Right atrium auricular region (tissue), 2 donors: ENCODE measurements at regions not wholly inside any gene's neighbourhood (a gene's known extent, or its start where the extent isn't known, plus 50 kb on each side); places are given as distances from the start of the nearest gene placed in this dataset.

Experiments used
- DNase-seq: peaks from one replicate; pipeline ENCODE4 v3.0.0-alpha.2; 2019; ENCODE audit warnings: low spot score
- H3K27ac ChIP-seq, 2 donors: fragments of 200-600 bp; sonication (generic); 1 replicate in 1 of 2; 2 replicates in 1 of 2; pipeline ENCODE4 v1.5.1; 2016 to 2019
- H3K27me3 ChIP-seq, 2 donors: fragments of 200-600 bp; sonication (generic); one replicate each; pipeline versions ENCODE4 v1.5.1 to v1.6.0; 2017 to 2019
- H3K36me3 ChIP-seq: fragments of 200-600 bp; sonication (generic); one replicate; pipeline ENCODE4 v1.5.1; 2016
- H3K4me1 ChIP-seq, 2 donors: fragments of 200-600 bp; sonication (generic); one replicate each; pipeline versions ENCODE4 v1.5.1 to v1.6.0; 2017 to 2019
- H3K4me3 ChIP-seq, 2 donors: fragments of 200-600 bp; sonication (generic); 1 replicate in 1 of 2; 2 replicates in 1 of 2; pipeline ENCODE4 v1.5.1; 2017 to 2019; ENCODE audit warnings: mild to moderate bottlenecking in 1 of 2, moderate library complexity in 1 of 2
- H3K9me3 ChIP-seq, 2 donors: fragments of 200-600 bp; sonication (generic); one replicate each; pipeline ENCODE4 v1.5.1; 2019
- CTCF ChIP-seq, 2 donors: fragments of 200-600 bp; sonication (generic); IDR thresholded peaks; one replicate each; pipeline ENCODE4 v1.5.1; 2019; ENCODE audit warnings: antibody characterized with exemption in 2 of 2

GRCh38 chr2:145615626-145616025, 1095.7 kb upstream of the ZEB2 start:
- Histone ChIP-seq H3K27me3 (no peaks in the 10 kb centered on the region), H3K4me3 (no peak overlapping the region), H3K27ac (no peak overlapping the region), H3K9me3 (no peaks in the 10 kb centered on the region), H3K36me3 (no peaks in the 10 kb centered on the region), H3K4me1 (no peaks in the 10 kb centered on the region)
- TF ChIP-seq CTCF (IDR thresholded peaks at IDR 0.05), result no peak
- no peak for DNase-seq

DNA sequence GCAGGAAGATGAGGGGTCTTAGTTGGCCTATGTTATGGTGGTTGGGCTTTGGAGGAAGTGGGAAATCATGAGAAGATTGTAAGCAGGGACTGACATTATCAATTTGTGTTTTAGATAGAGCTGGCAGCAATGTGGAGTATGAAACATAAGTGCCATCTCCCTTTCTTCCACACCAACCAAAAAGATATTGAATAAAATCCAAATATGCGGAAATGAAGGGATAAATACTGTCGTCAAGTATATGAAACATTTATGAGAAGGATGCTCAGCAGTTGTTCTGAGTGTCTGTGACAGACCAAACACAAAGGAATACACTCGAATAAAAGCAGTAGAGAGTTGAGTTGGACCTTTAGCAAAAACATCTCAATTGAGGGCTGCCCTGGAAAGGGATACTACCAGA, 1090.0 kb upstream of the ZEB2 start:
- TF ChIP-seq CTCF (IDR thresholded peaks at IDR 0.05), result no peak

GRCh38 chr2:145601361-145601925, 1081.5 kb upstream of the ZEB2 start:
- H3K27me3 ChIP-seq, result no peaks in the 10 kb centered on the region
- no peak for TF ChIP-seq CTCF (IDR thresholded peaks at IDR 0.05)
- DNase-seq, result no peak
- H3K9me3 ChIP-seq, result no peaks in the 10 kb centered on the region
- H3K27ac ChIP-seq, result no peak overlapping the region
- no peaks in the 10 kb centered on the region for H3K36me3 ChIP-seq
- no peaks in the 10 kb centered on the region for H3K4me1 ChIP-seq
- H3K4me3 ChIP-seq, result no peak overlapping the region

More for the DNA sequence above, 1090.0 kb upstream of the ZEB2 start:
- H3K27me3 ChIP-seq, result no peaks in the 10 kb centered on the region
- no peak overlapping the region for H3K4me3 ChIP-seq
- no peak for DNase-seq
- H3K4me1 ChIP-seq, result no peaks in the 10 kb centered on the region
- H3K9me3 ChIP-seq, result no peaks in the 10 kb centered on the region
- no peaks in the 10 kb centered on the region for H3K36me3 ChIP-seq
- no peak overlapping the region for H3K27ac ChIP-seq

DNA sequence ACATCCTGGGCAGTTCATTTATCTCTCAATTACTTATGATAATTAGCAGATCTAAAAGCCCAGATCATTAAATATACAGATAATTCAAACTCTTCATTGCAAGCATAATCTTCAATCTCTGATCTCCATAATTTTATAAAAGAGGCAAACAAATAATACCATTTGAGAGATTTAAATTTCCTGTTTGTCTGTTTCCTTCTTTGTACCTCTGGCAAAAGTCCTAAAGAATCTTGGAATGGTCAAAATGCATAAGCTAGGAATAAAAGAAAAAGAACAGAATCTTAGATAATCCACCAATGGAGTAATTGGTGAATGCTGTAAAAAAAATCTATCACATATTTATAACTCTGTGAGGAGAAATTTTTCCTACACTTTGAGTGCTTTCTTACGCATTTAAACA, 1080.9 kb upstream of the ZEB2 start:
- Histone ChIP-seq H3K9me3 (no peaks in the 10 kb centered on the region), H3K4me3 (no peak overlapping the region), H3K27me3 (no peaks in the 10 kb centered on the region), H3K27ac (no peak overlapping the region), H3K36me3 (no peaks in the 10 kb centered on the region), H3K4me1 (no peaks in the 10 kb centered on the region)
- TF ChIP-seq CTCF (IDR thresholded peaks at IDR 0.05), result no peak
- no peak for DNase-seq

GRCh38 chr2:145599756-145600155, 1079.8 kb upstream of the ZEB2 start:
- H3K27me3 ChIP-seq, result no peaks in the 10 kb centered on the region
- no peak for DNase-seq
- H3K4me1 ChIP-seq, result no peaks in the 10 kb centered on the region
- no peaks in the 10 kb centered on the region for H3K9me3 ChIP-seq
- no peak overlapping the region for H3K4me3 ChIP-seq
- H3K27ac ChIP-seq, result no peak overlapping the region
- no peaks in the 10 kb centered on the region for H3K36me3 ChIP-seq
- TF ChIP-seq CTCF (IDR thresholded peaks at IDR 0.05), result no peak

DNA sequence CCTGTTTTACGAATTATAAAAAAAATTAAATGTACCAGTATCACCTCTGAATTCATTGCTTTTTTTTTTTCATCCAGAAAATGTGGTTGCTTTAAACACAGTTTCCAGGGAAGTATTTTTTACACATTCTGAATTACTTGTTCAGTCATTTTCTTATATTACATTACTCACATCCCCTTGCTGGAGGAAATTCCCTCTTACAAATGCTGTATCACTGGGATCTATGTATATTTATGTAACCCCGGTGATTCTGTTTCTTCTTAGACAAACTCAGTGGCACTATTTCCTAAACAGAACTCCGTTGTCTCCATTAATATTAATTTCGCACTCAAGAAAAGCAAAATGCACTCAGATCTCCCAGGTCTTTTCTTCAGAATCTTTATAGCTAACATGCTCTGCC, 1078.5 kb upstream of the ZEB2 start:
- no peak for DNase-seq
- H3K4me3 ChIP-seq, result no peak overlapping the region
- H3K9me3 ChIP-seq, result no peaks in the 10 kb centered on the region
- H3K4me1 ChIP-seq, result no peaks in the 10 kb centered on the region
- no peaks in the 10 kb centered on the region for H3K27me3 ChIP-seq
- no peak for TF ChIP-seq CTCF (IDR thresholded peaks at IDR 0.05)
- no peaks in the 10 kb centered on the region for H3K36me3 ChIP-seq
- H3K27ac ChIP-seq, result no peak overlapping the region
